H9 (cell line): ENCODE measurements at regions not wholly inside any gene's neighbourhood (a gene's known extent, or its start where the extent isn't known, plus 50 kb on each side); places are given as distances from the start of the nearest gene placed in this dataset.

Source experiments
- DNase-seq: peaks from one replicate; pipeline ENCODE4 v3.0.0-alpha.2; 2017
- H2AFZ ChIP-seq: one replicate; pipeline ENCODE4 v1.6.1; 2013; ENCODE audit warnings: mild to moderate bottlenecking, low read length, control low read depth, moderate library complexity
- H2AK5ac ChIP-seq: 2 replicates; pipeline ENCODE4 v1.6.1; 2013; ENCODE audit warnings: low read length, control low read depth, mixed read lengths; ENCODE audit not compliant: insufficient read length
- H2BK120ac ChIP-seq: one replicate; pipeline ENCODE4 v1.6.1; 2013; ENCODE audit warnings: low read depth, mild to moderate bottlenecking, low read length, control low read depth, inconsistent platforms; ENCODE audit not compliant: poor library complexity, severe bottlenecking
- H2BK12ac ChIP-seq: 2 replicates; pipeline ENCODE4 v1.6.1; 2013; ENCODE audit warnings: low read length, control low read depth, mixed read lengths, low read depth; ENCODE audit not compliant: insufficient read length
- H2BK15ac ChIP-seq: 2 replicates; pipeline ENCODE4 v1.6.1; 2013; ENCODE audit warnings: low read depth, low read length, control low read depth
- H2BK20ac ChIP-seq: one replicate; pipeline ENCODE4 v1.6.1; 2013; ENCODE audit warnings: low read depth, mild to moderate bottlenecking, low read length, control low read depth, inconsistent platforms; ENCODE audit not compliant: poor library complexity, severe bottlenecking
- H2BK5ac ChIP-seq: 2 replicates; pipeline ENCODE4 v1.6.1; 2013; ENCODE audit warnings: low read length, control low read depth, mixed read lengths; ENCODE audit not compliant: insufficient read length
- H3K14ac ChIP-seq: 2 replicates; pipeline ENCODE4 v1.6.1; 2013; ENCODE audit warnings: low read length, control low read depth; ENCODE audit not compliant: insufficient read depth
- H3K18ac ChIP-seq: 2 replicates; pipeline ENCODE4 v1.6.1; 2013; ENCODE audit warnings: low read depth, mild to moderate bottlenecking, mixed read lengths, low read length, control low read depth; ENCODE audit not compliant: insufficient read length
- H3K23ac ChIP-seq: 2 replicates; pipeline ENCODE4 v1.6.1; 2013; ENCODE audit warnings: low read length, control low read depth, mixed read lengths, low read depth; ENCODE audit not compliant: insufficient read length
- H3K23me2 ChIP-seq: 2 replicates; pipeline ENCODE4 v1.6.1; 2013; ENCODE audit warnings: low read depth, mild to moderate bottlenecking, mixed read lengths, low read length, control low read depth; ENCODE audit not compliant: insufficient read length, poor library complexity, severe bottlenecking
- H3K27ac ChIP-seq: 2 replicates; pipeline ENCODE4 v1.5.1; 2013; ENCODE audit warnings: low read length, control low read depth, mixed read lengths, low read depth; ENCODE audit not compliant: insufficient read length
- H3K27me3 ChIP-seq: 2 replicates; pipeline ENCODE4 v1.6.1; 2013; ENCODE audit warnings: low read length, control low read depth, inconsistent platforms; ENCODE audit not compliant: insufficient read depth
- H3K4ac ChIP-seq: 2 replicates; pipeline ENCODE4 v1.6.1; 2013; ENCODE audit warnings: low read depth, mild to moderate bottlenecking, control low read depth, inconsistent platforms, low read length, moderate library complexity
- H3K4me1 ChIP-seq: 2 replicates; pipeline ENCODE4 v1.6.1; 2013; ENCODE audit warnings: low read length, control low read depth, inconsistent platforms; ENCODE audit not compliant: insufficient read depth
- H3K4me2 ChIP-seq: 2 replicates; pipeline ENCODE4 v1.6.1; 2013; ENCODE audit warnings: low read length, control low read depth, mixed read lengths; ENCODE audit not compliant: insufficient read length, insufficient read depth
- H3K56ac ChIP-seq: 2 replicates; pipeline ENCODE4 v1.6.1; 2013; ENCODE audit warnings: low read depth, mild to moderate bottlenecking, mixed read lengths, low read length, control low read depth; ENCODE audit not compliant: insufficient read length
- H3K79me1 ChIP-seq: 2 replicates; pipeline ENCODE4 v1.6.1; 2013; ENCODE audit warnings: low read depth, mild to moderate bottlenecking, moderate library complexity, low read length, control low read depth, inconsistent platforms; ENCODE audit not compliant: insufficient read depth, poor library complexity, severe bottlenecking
- H3K79me2 ChIP-seq: 2 replicates; pipeline ENCODE4 v1.6.1; 2013; ENCODE audit warnings: low read length, control low read depth, inconsistent platforms; ENCODE audit not compliant: insufficient read depth
- H3K9ac ChIP-seq: 2 replicates; pipeline ENCODE4 v1.6.1; 2013; ENCODE audit warnings: low read length, control low read depth, mixed read lengths; ENCODE audit not compliant: insufficient read length; ENCODE audit errors: extremely low read depth
- H3K9me3 ChIP-seq: one replicate; pipeline ENCODE4 v1.6.1; 2013; ENCODE audit warnings: low read depth, low read length, inconsistent platforms; ENCODE audit not compliant: control insufficient read depth
- H3T11ph ChIP-seq: one replicate; pipeline ENCODE4 v1.6.1; 2013; ENCODE audit warnings: mild to moderate bottlenecking, low read length, control low read depth, inconsistent platforms
- H4K20me1 ChIP-seq: one replicate; pipeline ENCODE4 v1.6.1; 2013; ENCODE audit not compliant: control insufficient read depth, insufficient read length, insufficient read depth
- H4K5ac ChIP-seq: 2 replicates; pipeline ENCODE4 v1.6.1; 2013; ENCODE audit warnings: low read depth, mild to moderate bottlenecking, mixed read lengths, low read length, control low read depth; ENCODE audit not compliant: insufficient read length
- H4K8ac ChIP-seq: replicated peaks from 2 replicates; pipeline ENCODE4 v1.6.1; 2013; ENCODE audit warnings: low read length, control low read depth, mixed read lengths, low read depth; ENCODE audit not compliant: insufficient read length
- H4K91ac ChIP-seq: 2 replicates; pipeline ENCODE4 v1.6.1; 2013; ENCODE audit warnings: low read depth, mild to moderate bottlenecking, moderate library complexity, mixed read lengths, low read length, control low read depth; ENCODE audit not compliant: insufficient read length
- H3K27ac Mint-ChIP-seq, 3 experiments: 2 replicates in 2 of 3; 3 replicates in 1 of 3; pipeline ENCODE4 v1.8.0; 2020 to 2021; ENCODE audit warnings: mixed read lengths in 3 of 3, mild to moderate bottlenecking in 1 of 3, moderate library complexity in 1 of 3
- H3K27me3 Mint-ChIP-seq: 2 replicates; pipeline ENCODE4 v1.8.0; 2021; ENCODE audit warnings: low read depth, mild to moderate bottlenecking, moderate library complexity, mixed read lengths
- H3K36me3 Mint-ChIP-seq, 3 experiments: 2 replicates in 2 of 3; 3 replicates in 1 of 3; pipeline ENCODE4 v1.8.0; 2020 to 2021; ENCODE audit warnings: low read depth in 3 of 3, mixed read lengths in 3 of 3; ENCODE audit not compliant: insufficient read depth in 1 of 3
- H3K4me1 Mint-ChIP-seq, 2 experiments: 2 replicates each; pipeline ENCODE4 v1.8.0; 2020; ENCODE audit warnings: mixed read lengths in 2 of 2
- H3K4me3 Mint-ChIP-seq, 2 experiments: 2 replicates in 1 of 2; 3 replicates in 1 of 2; pipeline ENCODE4 v1.8.0; 2020 to 2021; ENCODE audit warnings: mild to moderate bottlenecking in 2 of 2, mixed read lengths in 2 of 2, moderate library complexity in 1 of 2
- H3K9me3 Mint-ChIP-seq, 2 experiments: 2 replicates in 1 of 2; 3 replicates in 1 of 2; pipeline ENCODE4 v1.8.0; 2020; ENCODE audit warnings: mild to moderate bottlenecking in 2 of 2, mixed read lengths in 2 of 2, moderate library complexity in 1 of 2
- WGBS: extraction: QIAGEN DNeasy Blood & Tissue Kit; methylation state at CpG from one replicate; pipeline ENCODE4 v1.1.7; 2013; ENCODE audit warnings: missing lambda C conversion rate, low lambda C conversion rate, mixed read lengths; ENCODE audit not compliant: insufficient read length; ENCODE audit errors: extremely low coverage; 5-methylcytosine and 5-hydroxymethylcytosine counted together
- TF ChIP-seq, protein P1 (sequence below): fragments of 200-600 bp; sonication (generic); conservative IDR thresholded peaks from 3 replicates; pipeline ENCODE4 v1.8.0; 2021; ENCODE audit warnings: antibody characterized with exemption, mild to moderate bottlenecking

GRCh38 chr7:156121956-156122355 lies 309.7 kb upstream of the SHH start:
- no peaks in the 10 kb centered on the region for H3K23me2 ChIP-seq
- Mint-ChIP-seq H3K9me3 (no peaks in the 10 kb centered on the region; a peak in 2 of 5 replicates), H3K4me1 (no peaks in the 10 kb centered on the region), H3K4me3 (no peak overlapping the region), H3K36me3 (no peaks in the 10 kb centered on the region), H3K27ac (no peak overlapping the region), H3K27me3 (peaks cover 7% of the 10 kb centered on the region; the same call in 1 of the 2 replicates)
- no peaks in the 10 kb centered on the region for H3K4me1 ChIP-seq
- H3K79me2 ChIP-seq, result no peaks in the 10 kb centered on the region
- no peaks in the 10 kb centered on the region for H3K79me1 ChIP-seq
- H3K9ac ChIP-seq, result no peak overlapping the region
- no peaks in the 10 kb centered on the region for H3K9me3 ChIP-seq
- H3K27ac ChIP-seq, result no peak overlapping the region
- WGBS, result no CpG with 5 or more reads among the region's 17 CpGs
- H3K14ac ChIP-seq, result no peak overlapping the region
- H3K4me2 ChIP-seq, result no peak overlapping the region
- no peaks in the 10 kb centered on the region for H4K20me1 ChIP-seq
- no peak overlapping the region for H2BK5ac ChIP-seq
- no peak overlapping the region for H3K56ac ChIP-seq
- no peak overlapping the region for H4K8ac ChIP-seq
- H2BK15ac ChIP-seq, result no peak overlapping the region
- no peak overlapping the region for H3K18ac ChIP-seq
- H2BK20ac ChIP-seq, result no peak overlapping the region
- no peak overlapping the region for H2BK120ac ChIP-seq
- H2BK12ac ChIP-seq, result no peak overlapping the region
- H4K91ac ChIP-seq, result no peak overlapping the region
- no peak overlapping the region for H2AFZ ChIP-seq
- H2AK5ac ChIP-seq, result no peak overlapping the region
- DNase-seq, result no peak
- no peak overlapping the region for H4K5ac ChIP-seq
- no peak overlapping the region for H3K4ac ChIP-seq
- no peak overlapping the region for H3T11ph ChIP-seq
- no peaks in the 10 kb centered on the region for H3K27me3 ChIP-seq
- H3K23ac ChIP-seq, result no peak overlapping the region
- TF ChIP-seq, protein P1, sequence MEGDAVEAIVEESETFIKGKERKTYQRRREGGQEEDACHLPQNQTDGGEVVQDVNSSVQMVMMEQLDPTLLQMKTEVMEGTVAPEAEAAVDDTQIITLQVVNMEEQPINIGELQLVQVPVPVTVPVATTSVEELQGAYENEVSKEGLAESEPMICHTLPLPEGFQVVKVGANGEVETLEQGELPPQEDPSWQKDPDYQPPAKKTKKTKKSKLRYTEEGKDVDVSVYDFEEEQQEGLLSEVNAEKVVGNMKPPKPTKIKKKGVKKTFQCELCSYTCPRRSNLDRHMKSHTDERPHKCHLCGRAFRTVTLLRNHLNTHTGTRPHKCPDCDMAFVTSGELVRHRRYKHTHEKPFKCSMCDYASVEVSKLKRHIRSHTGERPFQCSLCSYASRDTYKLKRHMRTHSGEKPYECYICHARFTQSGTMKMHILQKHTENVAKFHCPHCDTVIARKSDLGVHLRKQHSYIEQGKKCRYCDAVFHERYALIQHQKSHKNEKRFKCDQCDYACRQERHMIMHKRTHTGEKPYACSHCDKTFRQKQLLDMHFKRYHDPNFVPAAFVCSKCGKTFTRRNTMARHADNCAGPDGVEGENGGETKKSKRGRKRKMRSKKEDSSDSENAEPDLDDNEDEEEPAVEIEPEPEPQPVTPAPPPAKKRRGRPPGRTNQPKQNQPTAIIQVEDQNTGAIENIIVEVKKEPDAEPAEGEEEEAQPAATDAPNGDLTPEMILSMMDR, result no peak
